Tibial artery (tissue), 4 donors: ENCODE measurements at regions not wholly inside any gene's neighbourhood (a gene's known extent, or its start where the extent isn't known, plus 50 kb on each side); places are given as distances from the start of the nearest gene placed in this dataset.

ENCODE experiments used
- DNase-seq, 2 donors: peaks; one replicate each; pipeline ENCODE4 v3.0.0-alpha.2; 2019
- H3K27ac ChIP-seq, 2 donors: fragments of 200-600 bp; sonication (generic) in 1 of 2; 1 replicate in 1 of 2; 2 replicates in 1 of 2; pipeline ENCODE4 v1.5.1; 2018 to 2019; ENCODE audit warnings: mild to moderate bottlenecking in 1 of 2
- H3K27me3 ChIP-seq, 2 donors: fragments of 200-600 bp; sonication (generic) in 1 of 2; one replicate each; pipeline versions ENCODE4 v1.5.1 to v1.6.0; 2016 to 2019
- H3K36me3 ChIP-seq, 3 donors: fragments of 200-600 bp; sonication (generic) in 2 of 3; one replicate each; pipeline ENCODE4 v1.5.1; 2016 to 2019; ENCODE audit warnings: mild to moderate bottlenecking in 2 of 3
- H3K4me1 ChIP-seq, 4 donors: fragments of 200-600 bp; sonication (generic) in 2 of 4; 1 replicate in 3 of 4; 2 replicates in 1 of 4; pipeline ENCODE4 v1.5.1; 2016 to 2019
- H3K4me3 ChIP-seq, 2 donors: fragments of 200-600 bp; sonication (generic) in 1 of 2; 1 replicate in 1 of 2; 2 replicates in 1 of 2; pipeline ENCODE4 v1.5.1; 2018 to 2019; ENCODE audit warnings: mild to moderate bottlenecking in 2 of 2
- H3K9me3 ChIP-seq, 3 donors: fragments of 200-600 bp; sonication (generic) in 1 of 3; one replicate each; pipeline ENCODE4 v1.5.1; 2016 to 2019
- intact Hi-C: fragments of 100-400 bp; cut with DNase I; formaldehyde crosslinking; loops from one replicate; pipeline ENCODE4 v1.15.0; 2023; ENCODE audit warnings: low total_unique reads
- TF ChIP-seq, protein P1 (sequence below), 2 experiments: fragments of 200-600 bp in 1 of 2; fragments of 450-650 bp in 1 of 2; IDR thresholded peaks; one replicate each; pipeline ENCODE4 v1.5.1; 2017 to 2019; ENCODE audit warnings: antibody characterized with exemption in 2 of 2, mild to moderate bottlenecking in 1 of 2, moderate library complexity in 1 of 2

DNA sequence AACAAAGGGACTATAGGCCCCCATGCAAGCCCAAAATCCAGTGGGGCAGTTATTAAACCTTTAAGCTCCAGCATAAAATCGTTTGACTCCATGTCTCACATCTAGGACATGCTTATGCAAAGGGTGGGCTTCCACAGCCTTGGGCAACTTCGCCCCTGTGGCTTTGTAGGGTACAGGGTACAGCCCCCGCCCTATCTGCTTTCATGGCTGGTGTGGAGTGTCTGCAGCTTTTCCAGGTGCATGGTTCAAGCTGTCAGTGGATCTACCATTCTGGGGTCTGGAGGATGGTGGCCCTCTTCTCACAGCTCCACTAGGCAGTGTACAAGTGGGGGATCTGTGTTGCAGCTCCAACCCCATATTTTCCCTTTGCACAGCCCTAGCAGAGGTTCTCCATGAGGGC is 559.8 kb upstream of the TECRL start:
- intact Hi-C loops: no loop called here
- no peak for DNase-seq

DNA sequence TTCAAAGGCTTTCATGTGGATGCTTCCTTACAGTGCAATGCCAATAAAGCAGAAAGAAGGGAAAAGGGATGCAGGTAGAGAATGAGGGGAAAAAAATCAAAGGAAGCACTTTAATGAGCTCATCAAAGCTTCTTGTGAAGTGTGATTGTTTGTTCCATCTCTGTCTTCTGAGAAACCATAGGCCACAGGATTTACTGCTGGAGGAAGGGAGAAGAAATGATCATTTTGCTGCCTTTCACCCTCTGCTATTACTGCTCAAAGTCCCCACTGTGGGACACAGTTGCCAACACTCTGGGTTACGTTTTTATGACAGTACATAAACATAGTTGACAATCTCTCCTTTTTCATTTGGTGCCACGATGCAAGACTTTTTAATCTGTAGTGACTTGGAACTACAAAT is 558.0 kb upstream of the TECRL start:
- no peak for DNase-seq
- no peak overlapping the region for H3K27ac ChIP-seq
- TF ChIP-seq, protein P1, sequence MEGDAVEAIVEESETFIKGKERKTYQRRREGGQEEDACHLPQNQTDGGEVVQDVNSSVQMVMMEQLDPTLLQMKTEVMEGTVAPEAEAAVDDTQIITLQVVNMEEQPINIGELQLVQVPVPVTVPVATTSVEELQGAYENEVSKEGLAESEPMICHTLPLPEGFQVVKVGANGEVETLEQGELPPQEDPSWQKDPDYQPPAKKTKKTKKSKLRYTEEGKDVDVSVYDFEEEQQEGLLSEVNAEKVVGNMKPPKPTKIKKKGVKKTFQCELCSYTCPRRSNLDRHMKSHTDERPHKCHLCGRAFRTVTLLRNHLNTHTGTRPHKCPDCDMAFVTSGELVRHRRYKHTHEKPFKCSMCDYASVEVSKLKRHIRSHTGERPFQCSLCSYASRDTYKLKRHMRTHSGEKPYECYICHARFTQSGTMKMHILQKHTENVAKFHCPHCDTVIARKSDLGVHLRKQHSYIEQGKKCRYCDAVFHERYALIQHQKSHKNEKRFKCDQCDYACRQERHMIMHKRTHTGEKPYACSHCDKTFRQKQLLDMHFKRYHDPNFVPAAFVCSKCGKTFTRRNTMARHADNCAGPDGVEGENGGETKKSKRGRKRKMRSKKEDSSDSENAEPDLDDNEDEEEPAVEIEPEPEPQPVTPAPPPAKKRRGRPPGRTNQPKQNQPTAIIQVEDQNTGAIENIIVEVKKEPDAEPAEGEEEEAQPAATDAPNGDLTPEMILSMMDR (IDR thresholded peaks at IDR 0.05): no peak
- H3K9me3 ChIP-seq: no peaks in the 10 kb centered on the region
- no peaks in the 10 kb centered on the region for H3K4me1 ChIP-seq
- H3K4me3 ChIP-seq: no peak overlapping the region
- no peaks in the 10 kb centered on the region for H3K36me3 ChIP-seq
- H3K27me3 ChIP-seq: no peaks in the 10 kb centered on the region
- intact Hi-C loops: no loop called here

More for the DNA sequence above, 559.8 kb upstream of the TECRL start:
- no peaks in the 10 kb centered on the region for H3K27me3 ChIP-seq
- no peak overlapping the region for H3K4me3 ChIP-seq
- TF ChIP-seq, protein P1 (IDR thresholded peaks at IDR 0.05): no peak
- H3K9me3 ChIP-seq: no peaks in the 10 kb centered on the region
- H3K36me3 ChIP-seq: no peaks in the 10 kb centered on the region
- no peak overlapping the region for H3K27ac ChIP-seq
- H3K4me1 ChIP-seq: no peaks in the 10 kb centered on the region

DNA sequence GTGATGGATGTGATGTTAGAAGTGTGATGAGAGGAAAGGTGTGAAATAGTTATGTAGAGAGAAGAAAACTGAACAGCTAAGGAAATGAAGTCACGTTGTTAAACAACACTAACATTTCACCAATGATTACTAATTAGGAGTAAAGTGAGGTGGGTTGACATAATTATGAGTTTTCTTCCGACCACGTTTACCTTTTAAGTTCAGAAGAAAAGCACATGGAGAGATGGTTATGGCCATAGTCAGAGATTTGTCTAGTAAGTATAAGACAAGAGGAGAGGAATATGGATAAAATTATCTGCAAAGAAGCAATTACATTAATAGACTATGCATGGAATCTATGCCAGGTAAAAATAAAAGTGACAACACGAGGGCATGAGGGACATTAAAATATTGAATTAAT is 551.3 kb upstream of the TECRL start:
- no peaks in the 10 kb centered on the region for H3K4me1 ChIP-seq
- TF ChIP-seq, protein P1 (IDR thresholded peaks at IDR 0.05): no peak
- intact Hi-C loops: no loop called here

DNA sequence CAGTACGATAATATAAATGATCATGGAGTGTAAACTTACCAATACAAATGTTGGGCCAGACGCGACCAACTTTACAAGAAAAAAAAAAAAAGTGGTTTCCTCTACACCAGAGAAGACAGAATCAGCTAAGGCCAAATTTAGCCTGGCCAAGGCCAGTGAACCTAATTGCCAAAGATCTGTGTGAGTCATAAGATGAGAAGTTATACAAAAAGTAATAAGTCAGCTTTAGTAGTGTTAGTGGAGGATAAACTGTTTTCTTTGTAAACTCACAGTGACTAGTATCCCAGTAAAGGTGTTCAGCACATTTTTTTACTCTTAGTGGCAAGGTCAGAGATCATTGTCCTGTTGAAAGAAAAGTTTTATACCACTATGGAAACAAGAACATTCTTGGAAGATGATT is 531.4 kb upstream of the TECRL start:
- Histone ChIP-seq H3K4me3 (no peak overlapping the region), H3K9me3 (no peaks in the 10 kb centered on the region), H3K27me3 (no peaks in the 10 kb centered on the region), H3K27ac (no peak overlapping the region), H3K4me1 (no peaks in the 10 kb centered on the region), H3K36me3 (no peaks in the 10 kb centered on the region)
- DNase-seq: no peak
- TF ChIP-seq, protein P1 (IDR thresholded peaks at IDR 0.05): no peak
- intact Hi-C loops: no loop called here

More for the DNA sequence above, 551.3 kb upstream of the TECRL start:
- no peak overlapping the region for H3K4me3 ChIP-seq
- H3K27me3 ChIP-seq: no peaks in the 10 kb centered on the region
- no peak for DNase-seq
- H3K9me3 ChIP-seq: no peaks in the 10 kb centered on the region
- H3K27ac ChIP-seq: no peak overlapping the region
- H3K36me3 ChIP-seq: no peaks in the 10 kb centered on the region

DNA sequence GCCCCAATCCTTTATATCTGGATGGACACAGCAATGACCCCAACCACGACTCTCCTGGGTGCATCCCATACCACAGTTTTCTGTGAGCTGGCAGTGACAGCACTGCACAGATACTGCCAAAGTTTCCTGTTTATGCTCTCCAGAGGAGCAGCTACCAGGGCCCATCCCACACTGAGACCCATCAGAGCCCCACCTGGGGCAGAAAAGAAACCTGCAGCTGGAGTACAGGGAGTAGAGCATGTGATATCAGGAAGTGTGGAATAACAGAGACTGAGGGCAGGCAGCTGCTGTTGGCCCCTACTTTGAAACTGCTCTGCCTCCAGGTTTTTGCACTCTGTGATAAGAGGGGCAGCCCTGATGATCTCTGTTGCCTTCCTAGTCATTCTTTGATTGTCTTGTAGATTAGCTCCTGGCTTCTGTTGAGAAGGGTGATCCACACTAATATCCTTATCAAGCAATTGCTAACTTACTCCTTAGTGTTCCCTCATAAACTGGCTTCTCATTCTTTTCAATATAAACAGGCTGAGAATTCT is 526.3 kb upstream of the TECRL start:
- Histone ChIP-seq H3K36me3 (no peaks in the 10 kb centered on the region), H3K27me3 (no peaks in the 10 kb centered on the region), H3K4me1 (no peaks in the 10 kb centered on the region), H3K27ac (no peak overlapping the region), H3K4me3 (no peak overlapping the region), H3K9me3 (no peaks in the 10 kb centered on the region)
- no peak for DNase-seq
- intact Hi-C loops: no loop called here
- TF ChIP-seq, protein P1 (IDR thresholded peaks at IDR 0.05): no peak

DNA sequence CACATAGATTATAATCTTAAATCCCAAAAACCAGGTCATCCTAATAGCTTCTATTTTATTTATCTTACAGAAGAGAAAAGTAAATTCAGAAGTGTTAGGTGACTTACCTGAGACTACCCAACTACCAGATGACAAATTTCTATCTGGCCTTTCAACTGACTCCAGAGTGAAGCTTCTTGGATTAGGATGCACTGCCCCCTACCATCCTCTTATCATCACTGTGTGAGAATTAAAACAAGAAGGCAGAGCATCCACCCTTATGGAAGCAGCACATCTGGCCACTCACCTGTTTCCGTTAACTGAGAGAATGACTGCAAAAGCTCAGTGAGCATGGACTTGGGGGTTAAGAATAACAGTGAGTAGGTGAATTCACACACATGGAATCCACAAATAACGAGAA is 502.6 kb upstream of the TECRL start:
- H3K27ac ChIP-seq: no peak overlapping the region
- intact Hi-C loops: no loop called here
- no peaks in the 10 kb centered on the region for H3K27me3 ChIP-seq
- no peak overlapping the region for H3K4me3 ChIP-seq
- no peaks in the 10 kb centered on the region for H3K36me3 ChIP-seq
- TF ChIP-seq, protein P1 (IDR thresholded peaks at IDR 0.05): no peak
- no peaks in the 10 kb centered on the region for H3K4me1 ChIP-seq
- DNase-seq: no peak
- H3K9me3 ChIP-seq: no peaks in the 10 kb centered on the region
